ENCODE measurements at regions not wholly inside any gene's neighbourhood (a gene's known extent, or its start where the extent isn't known, plus 50 kb on each side); places are given as distances from the start of the nearest gene placed in this dataset.

GRCh38 chr20:16115911-16116552 lies 457.2 kb downstream of the KIF16B start:
- Histone ChIP-seq H3K56ac (ENCODE audit: extremely low read depth, insufficient read depth, low read length) (no peak overlapping the region), H2AK9ac (replicated peaks; ENCODE audit: low read depth, low read length, poor library complexity) (no peak overlapping the region), H2BK120ac (ENCODE audit: low read depth, low read length) (no peak overlapping the region), H2BK20ac (ENCODE audit: low read depth, low read length) (no peak overlapping the region), H3K14ac (replicated peaks; ENCODE audit: low read depth, low read length) (no peak overlapping the region), H3K4me3 (ENCODE audit: insufficient read depth, low read depth, low read length) (no peak overlapping the region), H3K9me1 (ENCODE audit: insufficient read depth, low read length) (no peaks in the 10 kb centered on the region), H3K18ac (ENCODE audit: low read depth, low read length) (no peak overlapping the region), H2AK5ac (ENCODE audit: low read depth, low read length) (no peak overlapping the region), H2BK15ac (ENCODE audit: low read depth, low read length) (no peak overlapping the region), H3K9me3 (ENCODE audit: control insufficient read depth, insufficient read depth, low read length) (peaks cover 12% of the 10 kb centered on the region), H3K4me1 (ENCODE audit: control insufficient read depth, insufficient read depth, low read length) (no peaks in the 10 kb centered on the region), H3K79me1 (ENCODE audit: low read depth in 1 of 2, low read length in 2 of 2) (no peaks in the 10 kb centered on the region), H4K8ac (ENCODE audit: low read depth in 2 of 2, low read length in 2 of 2) (no peak overlapping the region), H3K9ac (ENCODE audit: low read depth, low read length) (no peak overlapping the region), H3K27ac (ENCODE audit: insufficient read depth, low read length) (no peak overlapping the region), H2AFZ (replicated peaks; ENCODE audit: low read length, poor library complexity) (no peak overlapping the region), H4K91ac (ENCODE audit: insufficient read depth, low read depth, low read length) (no peak overlapping the region), H4K20me1 (ENCODE audit: insufficient read depth, low read length) (no peaks in the 10 kb centered on the region), H4K5ac (ENCODE audit: low read depth, low read length) (no peak overlapping the region), H2BK5ac (ENCODE audit: low read depth, low read length, poor library complexity, severe bottlenecking) (no peak overlapping the region), H3K27me3 (ENCODE audit: control insufficient read depth, insufficient read depth, low read length) (no peaks in the 10 kb centered on the region), H3K4me2 (ENCODE audit: low read depth, low read length) (no peak overlapping the region), H3K23ac (ENCODE audit: low read depth, low read length) (no peak overlapping the region), H3K4ac (ENCODE audit: low read depth, low read length) (no peak overlapping the region), H3K36me3 (ENCODE audit: control insufficient read depth, insufficient read depth, low read length) (no peaks in the 10 kb centered on the region)
- no peak for DNase-seq
- TF ChIP-seq CHD1 (IDR thresholded peaks at IDR 0.05; ENCODE audit: low read depth, low read length): no peak
- TF ChIP-seq FOS (IDR thresholded peaks at IDR 0.05; ENCODE audit: low read depth, low read length): no peak
- TF ChIP-seq RCOR1 (IDR thresholded peaks at IDR 0.05; ENCODE audit: insufficient replicate concordance, low read length): no peak
- no peak for TF ChIP-seq ELK1 (IDR thresholded peaks at IDR 0.05; ENCODE audit: borderline replicate concordance, low read depth, low read length)
- TF ChIP-seq MXI1 (IDR thresholded peaks at IDR 0.05; ENCODE audit: borderline replicate concordance, low read depth, low read length): no peak
- TF ChIP-seq CEBPB (IDR thresholded peaks at IDR 0.05; ENCODE audit: low read depth, low read length): no peak
- TF ChIP-seq CTCF (conservative IDR thresholded peaks at IDR 0.05; ENCODE audit: low read depth, low read length): no peak
- no peak for TF ChIP-seq RFX5 (IDR thresholded peaks at IDR 0.05; ENCODE audit: low read depth, low read length)
- TF ChIP-seq POLR2A (IDR thresholded peaks at IDR 0.05; ENCODE audit: low read depth, low read length): no peak
- TF ChIP-seq MAFK (IDR thresholded peaks at IDR 0.05; ENCODE audit: low read depth, low read length): no peak
- TF ChIP-seq MAZ (IDR thresholded peaks at IDR 0.05; ENCODE audit: borderline replicate concordance, low read depth, low read length): no peak
- no peak for TF ChIP-seq RAD21 (IDR thresholded peaks at IDR 0.05; ENCODE audit: low read length)
- no peak for TF ChIP-seq SMC3 (IDR thresholded peaks at IDR 0.05; ENCODE audit: low read depth, low read length)
- no peak for TF ChIP-seq BHLHE40 (IDR thresholded peaks at IDR 0.05; ENCODE audit: low read depth, low read length)
- no peak for TF ChIP-seq NFE2L2 (IDR thresholded peaks at IDR 0.05; ENCODE audit: low read depth, low read length)
- no peak for TF ChIP-seq USF2 (IDR thresholded peaks at IDR 0.05; ENCODE audit: low read depth, low read length)
- ATAC-seq (ENCODE audit: low read depth): no peak
- in situ Hi-C loops (cut with MboI; ENCODE audit: low sequenced_read_pairs) (no loop called here), dilution Hi-C loops (cut with HindIII; ENCODE audit: low sequenced_read_pairs, unreplicated experiment) (no loop called here), intact Hi-C loops (cut with micrococcal nuclease) (no loop called here)
- BruUV-seq (replicated peaks): no TSS peak
- POLR2A ChIA-PET (ENCODE audit: unreplicated experiment): no interaction called here
- CTCF ChIA-PET: no interaction called here
- no CpG with 5 or more reads among the region's 2 CpGs for WGBS, 2 experiments (ENCODE audit: extremely low coverage in 2 of 2, insufficient read length in 1 of 2)
